ENCODE measurements at regions not wholly inside any gene's neighbourhood (a gene's known extent, or its start where the extent isn't known, plus 50 kb on each side); places are given as distances from the start of the nearest gene placed in this dataset.

DNA sequence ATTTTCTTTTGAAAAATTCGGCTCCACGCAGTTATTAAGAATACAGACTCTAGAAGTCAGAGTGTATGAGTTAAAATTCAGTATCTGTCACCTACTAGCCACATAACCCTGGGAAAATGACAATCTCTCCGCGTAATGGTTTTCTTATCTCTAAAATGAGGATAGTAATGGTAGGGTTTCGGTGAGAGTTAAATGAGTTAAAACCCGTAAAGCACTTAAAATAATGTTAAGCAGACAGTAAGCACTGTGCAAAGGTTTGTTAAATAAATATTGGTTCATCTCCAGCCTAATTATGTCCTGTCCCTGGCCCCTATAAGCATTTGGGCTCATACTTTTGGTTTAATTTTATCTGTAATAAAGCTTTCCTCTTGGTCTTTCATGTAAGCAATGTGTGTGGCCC is 350.8 kb upstream of the GRIA3 start:
- no peaks in the 10 kb centered on the region for H3K79me2 ChIP-seq (ENCODE audit: control insufficient read depth, low read length)
- no peaks in the 10 kb centered on the region for H3F3A ChIP-seq (ENCODE audit: control insufficient read depth, insufficient read depth)

DNA sequence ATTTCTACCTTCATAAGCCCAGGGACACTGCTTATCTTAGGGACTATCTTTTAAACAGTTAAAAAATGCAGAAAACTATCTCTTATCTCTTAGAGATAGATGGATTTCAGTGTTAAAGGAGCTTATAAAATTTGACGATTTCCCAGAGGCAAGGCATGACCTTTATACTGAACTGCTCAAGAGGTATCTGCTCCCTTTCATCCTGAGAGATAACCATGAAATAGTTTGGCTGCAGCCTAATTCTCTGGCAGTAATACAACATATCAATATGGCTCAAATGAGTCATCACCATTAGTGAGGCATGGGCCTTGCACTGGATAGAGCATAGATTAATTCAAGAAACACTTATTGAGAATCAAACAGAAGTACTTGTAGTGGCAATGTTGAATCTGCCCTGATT is 348.2 kb upstream of the GRIA3 start:
- no peaks in the 10 kb centered on the region for H4K20me1 ChIP-seq (ENCODE audit: control insufficient read depth, insufficient read depth, low read depth, low read length)

More for the DNA sequence above, 350.8 kb upstream of the GRIA3 start:
- H3K4me3 ChIP-seq (ENCODE audit: low read length): no peak overlapping the region
- H3K36me3 ChIP-seq (ENCODE audit: control insufficient read depth, low read length): no peaks in the 10 kb centered on the region
- no peaks in the 10 kb centered on the region for H3K9me3 ChIP-seq (ENCODE audit: control insufficient read depth, insufficient read depth, low read length)
- H3K27me3 ChIP-seq (ENCODE audit: control insufficient read depth, low read length): no peaks in the 10 kb centered on the region
- no peak overlapping the region for H3K27ac ChIP-seq (ENCODE audit: low read depth, low read length)
- TF ChIP-seq EZH2phosphoT487 (IDR thresholded peaks at IDR 0.05; ENCODE audit: borderline replicate concordance, low read length): no peak
- TF ChIP-seq, protein P1, sequence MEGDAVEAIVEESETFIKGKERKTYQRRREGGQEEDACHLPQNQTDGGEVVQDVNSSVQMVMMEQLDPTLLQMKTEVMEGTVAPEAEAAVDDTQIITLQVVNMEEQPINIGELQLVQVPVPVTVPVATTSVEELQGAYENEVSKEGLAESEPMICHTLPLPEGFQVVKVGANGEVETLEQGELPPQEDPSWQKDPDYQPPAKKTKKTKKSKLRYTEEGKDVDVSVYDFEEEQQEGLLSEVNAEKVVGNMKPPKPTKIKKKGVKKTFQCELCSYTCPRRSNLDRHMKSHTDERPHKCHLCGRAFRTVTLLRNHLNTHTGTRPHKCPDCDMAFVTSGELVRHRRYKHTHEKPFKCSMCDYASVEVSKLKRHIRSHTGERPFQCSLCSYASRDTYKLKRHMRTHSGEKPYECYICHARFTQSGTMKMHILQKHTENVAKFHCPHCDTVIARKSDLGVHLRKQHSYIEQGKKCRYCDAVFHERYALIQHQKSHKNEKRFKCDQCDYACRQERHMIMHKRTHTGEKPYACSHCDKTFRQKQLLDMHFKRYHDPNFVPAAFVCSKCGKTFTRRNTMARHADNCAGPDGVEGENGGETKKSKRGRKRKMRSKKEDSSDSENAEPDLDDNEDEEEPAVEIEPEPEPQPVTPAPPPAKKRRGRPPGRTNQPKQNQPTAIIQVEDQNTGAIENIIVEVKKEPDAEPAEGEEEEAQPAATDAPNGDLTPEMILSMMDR (IDR thresholded peaks at IDR 0.05; ENCODE audit: low read depth, low read length, poor library complexity, severe bottlenecking): no peak
- H4K20me1 ChIP-seq (ENCODE audit: control insufficient read depth, insufficient read depth, low read depth, low read length): no peaks in the 10 kb centered on the region
- H3K4me1 ChIP-seq (ENCODE audit: control insufficient read depth, low read length): no peaks in the 10 kb centered on the region
- H3K4me2 ChIP-seq (ENCODE audit: low read length): no peak overlapping the region
- H3K9me2 ChIP-seq (replicated peaks; ENCODE audit: control insufficient read depth, low read length): no peaks in the 10 kb centered on the region

DNA sequence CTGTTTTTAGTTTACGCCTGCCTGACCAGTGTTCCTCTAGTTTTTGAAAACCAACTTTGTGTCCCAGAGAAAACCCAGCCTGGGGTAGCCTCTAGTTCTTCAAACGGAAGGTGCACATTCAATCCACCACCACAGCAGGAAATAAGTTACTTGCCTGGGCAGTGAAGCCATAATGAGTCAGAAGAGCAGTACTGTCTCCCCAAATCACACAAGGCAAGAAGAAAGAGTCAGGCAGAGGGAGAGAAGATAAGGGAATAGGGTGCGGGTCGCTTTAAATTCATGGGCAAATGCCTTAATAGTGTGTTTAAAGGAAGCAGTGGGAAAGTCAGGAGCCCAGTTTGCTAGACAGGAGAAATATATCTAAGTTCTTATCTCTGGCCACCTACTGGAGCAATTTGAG is 333.8 kb upstream of the GRIA3 start:
- H3K9me3 ChIP-seq (ENCODE audit: control insufficient read depth, insufficient read depth, low read length): no peaks in the 10 kb centered on the region
- no peak for TF ChIP-seq EZH2phosphoT487 (IDR thresholded peaks at IDR 0.05; ENCODE audit: borderline replicate concordance, low read length)
- TF ChIP-seq, protein P1 (IDR thresholded peaks at IDR 0.05; ENCODE audit: low read depth, low read length, poor library complexity, severe bottlenecking): no peak
- no peaks in the 10 kb centered on the region for H4K20me1 ChIP-seq (ENCODE audit: control insufficient read depth, insufficient read depth, low read depth, low read length)
- H3K9me2 ChIP-seq (replicated peaks; ENCODE audit: control insufficient read depth, low read length): no peaks in the 10 kb centered on the region
- H3K36me3 ChIP-seq (ENCODE audit: control insufficient read depth, low read length): no peaks in the 10 kb centered on the region
- H3K4me1 ChIP-seq (ENCODE audit: control insufficient read depth, low read length): no peaks in the 10 kb centered on the region
- no peak overlapping the region for H3K4me2 ChIP-seq (ENCODE audit: low read length)
- H3K27ac ChIP-seq (ENCODE audit: low read depth, low read length): no peak overlapping the region
- H3K4me3 ChIP-seq (ENCODE audit: low read length): no peak overlapping the region
- no peaks in the 10 kb centered on the region for H3K79me2 ChIP-seq (ENCODE audit: control insufficient read depth, low read length)
- no peaks in the 10 kb centered on the region for H3K27me3 ChIP-seq (ENCODE audit: control insufficient read depth, low read length)
- H3F3A ChIP-seq (ENCODE audit: control insufficient read depth, insufficient read depth): no peaks in the 10 kb centered on the region

More for the DNA sequence above, 348.2 kb upstream of the GRIA3 start:
- Histone ChIP-seq H3K4me1 (ENCODE audit: control insufficient read depth, low read length) (no peaks in the 10 kb centered on the region), H3K79me2 (ENCODE audit: control insufficient read depth, low read length) (no peaks in the 10 kb centered on the region), H3K4me3 (ENCODE audit: low read length) (no peak overlapping the region), H3K9me2 (replicated peaks; ENCODE audit: control insufficient read depth, low read length) (no peaks in the 10 kb centered on the region), H3K27ac (ENCODE audit: low read depth, low read length) (no peak overlapping the region), H3K36me3 (ENCODE audit: control insufficient read depth, low read length) (no peaks in the 10 kb centered on the region), H3K9me3 (ENCODE audit: control insufficient read depth, insufficient read depth, low read length) (no peaks in the 10 kb centered on the region), H3F3A (ENCODE audit: control insufficient read depth, insufficient read depth) (no peaks in the 10 kb centered on the region), H3K4me2 (ENCODE audit: low read length) (no peak overlapping the region), H3K27me3 (ENCODE audit: control insufficient read depth, low read length) (no peaks in the 10 kb centered on the region)
- TF ChIP-seq EZH2phosphoT487 (IDR thresholded peaks at IDR 0.05; ENCODE audit: borderline replicate concordance, low read length): no peak
- TF ChIP-seq, protein P1 (IDR thresholded peaks at IDR 0.05; ENCODE audit: low read depth, low read length, poor library complexity, severe bottlenecking): no peak

DNA sequence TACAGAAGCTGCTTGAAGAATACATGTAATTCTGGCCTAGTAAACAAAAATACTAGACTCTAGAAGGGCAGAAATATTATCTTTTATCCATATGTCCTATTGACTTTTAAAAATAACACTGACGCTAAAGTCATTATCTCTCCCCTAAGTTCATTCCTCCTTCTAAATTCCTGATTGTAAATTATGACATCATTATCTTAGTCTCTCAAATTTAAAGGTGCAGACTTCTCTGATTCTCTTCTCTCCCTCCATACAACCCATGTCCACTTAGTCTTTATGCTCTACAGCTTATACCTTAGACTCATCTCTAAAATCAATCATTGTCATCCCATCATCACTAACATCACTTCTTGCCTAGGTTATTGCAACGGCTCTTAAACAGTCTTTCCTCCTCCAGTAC is 327.9 kb upstream of the GRIA3 start:
- Histone ChIP-seq H3F3A (ENCODE audit: control insufficient read depth, insufficient read depth) (no peaks in the 10 kb centered on the region), H3K4me3 (ENCODE audit: low read length) (no peak overlapping the region), H3K4me2 (ENCODE audit: low read length) (no peak overlapping the region), H3K27ac (ENCODE audit: low read depth, low read length) (no peak overlapping the region), H3K36me3 (ENCODE audit: control insufficient read depth, low read length) (no peaks in the 10 kb centered on the region), H3K79me2 (ENCODE audit: control insufficient read depth, low read length) (no peaks in the 10 kb centered on the region), H3K9me2 (replicated peaks; ENCODE audit: control insufficient read depth, low read length) (no peaks in the 10 kb centered on the region), H3K4me1 (ENCODE audit: control insufficient read depth, low read length) (no peaks in the 10 kb centered on the region), H3K9me3 (ENCODE audit: control insufficient read depth, insufficient read depth, low read length) (no peaks in the 10 kb centered on the region), H4K20me1 (ENCODE audit: control insufficient read depth, insufficient read depth, low read depth, low read length) (no peaks in the 10 kb centered on the region), H3K27me3 (ENCODE audit: control insufficient read depth, low read length) (no peaks in the 10 kb centered on the region)
- TF ChIP-seq EZH2phosphoT487 (IDR thresholded peaks at IDR 0.05; ENCODE audit: borderline replicate concordance, low read length): no peak
- TF ChIP-seq, protein P1 (IDR thresholded peaks at IDR 0.05; ENCODE audit: low read depth, low read length, poor library complexity, severe bottlenecking): no peak
